Effector memory CD4-positive, alpha-beta T cell (primary cell): ENCODE measurements at regions not wholly inside any gene's neighbourhood (a gene's known extent, or its start where the extent isn't known, plus 50 kb on each side); places are given as distances from the start of the nearest gene placed in this dataset.

Experiments used
- DNase-seq, 3 donors: peaks; one replicate each; pipeline ENCODE4 v3.0.0-alpha.2; 2020
- H3K27ac ChIP-seq: 2 replicates; pipeline ENCODE4 v1.7.0; 2013; ENCODE audit warnings: mild to moderate bottlenecking, low read length, moderate library complexity; ENCODE audit not compliant: insufficient read depth, poor library complexity, severe bottlenecking
- H3K27me3 ChIP-seq: replicated peaks from 2 replicates; pipeline ENCODE4 v1.7.0; 2013; ENCODE audit warnings: mild to moderate bottlenecking, low read length; ENCODE audit not compliant: insufficient read depth, control insufficient read depth, poor library complexity, severe bottlenecking
- H3K36me3 ChIP-seq: 2 replicates; pipeline ENCODE4 v1.7.0; 2013; ENCODE audit warnings: mild to moderate bottlenecking, low read length, moderate library complexity; ENCODE audit not compliant: control insufficient read depth, insufficient read depth
- H3K4me1 ChIP-seq: 2 replicates; pipeline ENCODE4 v1.7.0; 2013; ENCODE audit warnings: low read length, mild to moderate bottlenecking; ENCODE audit not compliant: control insufficient read depth, insufficient read depth, poor library complexity, severe bottlenecking
- H3K4me3 ChIP-seq: 2 replicates; pipeline ENCODE4 v1.7.0; 2013; ENCODE audit warnings: low read length, low read depth, mild to moderate bottlenecking; ENCODE audit not compliant: insufficient read depth, poor library complexity, severe bottlenecking
- H3K9me3 ChIP-seq: 2 replicates; pipeline ENCODE4 v1.7.0; 2013; ENCODE audit warnings: mild to moderate bottlenecking, low read length, moderate library complexity; ENCODE audit not compliant: control insufficient read depth

- DNase-seq, result no peak
- no peak overlapping the region for H3K4me3 ChIP-seq
These were observed 356.2 kb upstream of the NFE2L3 start for GRCh38 chr7:25795824-25796235.

GRCh38 chr7:25798344-25798743 is 353.7 kb upstream of the NFE2L3 start:
- Histone ChIP-seq H3K4me1 (no peaks in the 10 kb centered on the region), H3K27me3 (no peaks in the 10 kb centered on the region), H3K4me3 (no peak overlapping the region), H3K36me3 (no peaks in the 10 kb centered on the region), H3K9me3 (no peaks in the 10 kb centered on the region), H3K27ac (no peak overlapping the region)
- DNase-seq, result no peak

More at GRCh38 chr7:25795824-25796235, 356.2 kb upstream of the NFE2L3 start:
- H3K36me3 ChIP-seq, result no peaks in the 10 kb centered on the region
- no peaks in the 10 kb centered on the region for H3K9me3 ChIP-seq
- H3K27ac ChIP-seq, result no peak overlapping the region
- H3K4me1 ChIP-seq, result no peaks in the 10 kb centered on the region
- H3K27me3 ChIP-seq, result no peaks in the 10 kb centered on the region

- no peak for DNase-seq
- no peaks in the 10 kb centered on the region for H3K36me3 ChIP-seq
- H3K9me3 ChIP-seq, result no peaks in the 10 kb centered on the region
- no peaks in the 10 kb centered on the region for H3K27me3 ChIP-seq
- H3K4me1 ChIP-seq, result no peaks in the 10 kb centered on the region
- H3K4me3 ChIP-seq, result no peak overlapping the region
- no peak overlapping the region for H3K27ac ChIP-seq
These were observed 350.8 kb upstream of the NFE2L3 start for GRCh38 chr7:25801214-25801613.

GRCh38 chr7:25802057-25802456 is 349.9 kb upstream of the NFE2L3 start:
- Histone ChIP-seq H3K36me3 (no peaks in the 10 kb centered on the region), H3K27ac (no peak overlapping the region), H3K4me1 (no peaks in the 10 kb centered on the region), H3K9me3 (no peaks in the 10 kb centered on the region), H3K27me3 (no peaks in the 10 kb centered on the region), H3K4me3 (no peak overlapping the region)
- no peak for DNase-seq

- no peak overlapping the region for H3K4me3 ChIP-seq
- DNase-seq, result no peak
These were observed 349.5 kb upstream of the NFE2L3 start for GRCh38 chr7:25802473-25802872.

GRCh38 chr7:25803117-25803887 is 348.7 kb upstream of the NFE2L3 start:
- DNase-seq, result no peak
- Histone ChIP-seq H3K4me3 (no peak overlapping the region), H3K4me1 (no peaks in the 10 kb centered on the region), H3K27me3 (no peaks in the 10 kb centered on the region), H3K9me3 (no peaks in the 10 kb centered on the region), H3K27ac (no peak overlapping the region), H3K36me3 (no peaks in the 10 kb centered on the region)

More at GRCh38 chr7:25802473-25802872, 349.5 kb upstream of the NFE2L3 start:
- Histone ChIP-seq H3K36me3 (no peaks in the 10 kb centered on the region), H3K4me1 (no peaks in the 10 kb centered on the region), H3K9me3 (no peaks in the 10 kb centered on the region), H3K27me3 (no peaks in the 10 kb centered on the region), H3K27ac (no peak overlapping the region)

- Histone ChIP-seq H3K4me1 (no peaks in the 10 kb centered on the region), H3K27me3 (no peaks in the 10 kb centered on the region), H3K27ac (no peak overlapping the region), H3K4me3 (no peak overlapping the region), H3K9me3 (no peaks in the 10 kb centered on the region), H3K36me3 (no peaks in the 10 kb centered on the region)
- DNase-seq, result no peak
These were observed 347.8 kb upstream of the NFE2L3 start for GRCh38 chr7:25804154-25804553.

GRCh38 chr7:25805027-25805687 is 346.8 kb upstream of the NFE2L3 start:
- no peak overlapping the region for H3K27ac ChIP-seq
- H3K36me3 ChIP-seq, result no peaks in the 10 kb centered on the region
- no peak overlapping the region for H3K4me3 ChIP-seq
- no peaks in the 10 kb centered on the region for H3K4me1 ChIP-seq
- no peaks in the 10 kb centered on the region for H3K27me3 ChIP-seq
- no peaks in the 10 kb centered on the region for H3K9me3 ChIP-seq
- no peak for DNase-seq

- no peaks in the 10 kb centered on the region for H3K4me1 ChIP-seq
- H3K27me3 ChIP-seq, result no peaks in the 10 kb centered on the region
- no peak overlapping the region for H3K4me3 ChIP-seq
- DNase-seq, result no peak
- no peak overlapping the region for H3K27ac ChIP-seq
- no peaks in the 10 kb centered on the region for H3K9me3 ChIP-seq
- H3K36me3 ChIP-seq, result no peaks in the 10 kb centered on the region
These were observed 344.8 kb upstream of the NFE2L3 start for GRCh38 chr7:25807086-25807611.

- H3K4me1 ChIP-seq, result no peaks in the 10 kb centered on the region
- H3K4me3 ChIP-seq, result no peak overlapping the region
- no peak overlapping the region for H3K27ac ChIP-seq
- no peaks in the 10 kb centered on the region for H3K9me3 ChIP-seq
- DNase-seq, result no peak
- no peaks in the 10 kb centered on the region for H3K27me3 ChIP-seq
- H3K36me3 ChIP-seq, result no peaks in the 10 kb centered on the region
These were observed 342.6 kb upstream of the NFE2L3 start for GRCh38 chr7:25809441-25809840.
